ENCODE measurements at regions not wholly inside any gene's neighbourhood (a gene's known extent, or its start where the extent isn't known, plus 50 kb on each side); places are given as distances from the start of the nearest gene placed in this dataset.
"Not testable (repeated sequence)": the region's sequence is repeated elsewhere in the genome, so short reads cannot be mapped to it uniquely, and the experiment has no call there.

DNA sequence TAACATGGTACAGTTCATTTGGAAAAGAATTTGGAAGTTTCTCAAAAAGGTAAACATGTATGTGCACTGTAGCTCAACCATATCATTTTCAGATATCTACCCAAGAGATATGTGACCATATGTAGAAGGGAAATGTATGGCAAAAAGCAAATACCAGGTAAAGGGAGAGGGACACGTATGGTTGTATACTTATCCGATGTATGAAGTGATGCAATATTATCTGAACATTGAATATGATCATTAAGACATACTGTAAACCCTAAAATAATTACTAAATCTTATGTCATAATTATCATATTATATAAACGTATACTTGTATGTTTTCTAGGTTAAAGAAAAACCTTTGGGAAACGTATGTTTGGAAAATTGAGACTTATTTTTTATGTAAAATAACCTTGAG lies 367.5 kb upstream of the KCND2 start:
- no peak for DNase-seq (ENCODE audit: low spot score)
- TF ChIP-seq, protein P1, sequence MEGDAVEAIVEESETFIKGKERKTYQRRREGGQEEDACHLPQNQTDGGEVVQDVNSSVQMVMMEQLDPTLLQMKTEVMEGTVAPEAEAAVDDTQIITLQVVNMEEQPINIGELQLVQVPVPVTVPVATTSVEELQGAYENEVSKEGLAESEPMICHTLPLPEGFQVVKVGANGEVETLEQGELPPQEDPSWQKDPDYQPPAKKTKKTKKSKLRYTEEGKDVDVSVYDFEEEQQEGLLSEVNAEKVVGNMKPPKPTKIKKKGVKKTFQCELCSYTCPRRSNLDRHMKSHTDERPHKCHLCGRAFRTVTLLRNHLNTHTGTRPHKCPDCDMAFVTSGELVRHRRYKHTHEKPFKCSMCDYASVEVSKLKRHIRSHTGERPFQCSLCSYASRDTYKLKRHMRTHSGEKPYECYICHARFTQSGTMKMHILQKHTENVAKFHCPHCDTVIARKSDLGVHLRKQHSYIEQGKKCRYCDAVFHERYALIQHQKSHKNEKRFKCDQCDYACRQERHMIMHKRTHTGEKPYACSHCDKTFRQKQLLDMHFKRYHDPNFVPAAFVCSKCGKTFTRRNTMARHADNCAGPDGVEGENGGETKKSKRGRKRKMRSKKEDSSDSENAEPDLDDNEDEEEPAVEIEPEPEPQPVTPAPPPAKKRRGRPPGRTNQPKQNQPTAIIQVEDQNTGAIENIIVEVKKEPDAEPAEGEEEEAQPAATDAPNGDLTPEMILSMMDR (IDR thresholded peaks at IDR 0.05; ENCODE audit: borderline replicate concordance, control extremely low read depth, extremely low read depth, insufficient read depth, missing control alignments), result no peak
- in situ Hi-C loops (cut with MboI; ENCODE audit: low sequenced_read_pairs, unreplicated experiment), result no loop called here

DNA sequence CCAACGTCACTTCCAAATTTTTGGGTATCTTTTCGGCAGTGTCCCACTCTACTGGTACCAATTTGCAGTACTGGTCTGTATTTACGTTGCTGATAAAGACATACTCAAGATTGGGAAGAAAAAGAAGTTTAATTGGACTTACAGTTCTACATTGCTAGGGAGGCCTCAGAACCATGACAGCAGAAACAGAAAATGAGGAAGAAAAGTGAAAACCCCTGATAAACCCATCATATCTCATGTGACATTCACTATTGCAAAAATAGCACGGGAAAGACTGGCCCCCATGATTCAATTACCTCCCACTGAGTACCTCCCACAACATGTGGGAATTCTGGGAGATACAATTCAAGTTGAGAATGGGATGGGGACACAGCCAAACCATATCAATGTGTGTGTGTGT lies 364.0 kb upstream of the KCND2 start:
- DNase-seq (ENCODE audit: low spot score), result no peak
- in situ Hi-C loops (cut with MboI; ENCODE audit: low sequenced_read_pairs, unreplicated experiment), result no loop called here
- TF ChIP-seq, protein P1 (IDR thresholded peaks at IDR 0.05; ENCODE audit: borderline replicate concordance, control extremely low read depth, extremely low read depth, insufficient read depth, missing control alignments), result no peak

DNA sequence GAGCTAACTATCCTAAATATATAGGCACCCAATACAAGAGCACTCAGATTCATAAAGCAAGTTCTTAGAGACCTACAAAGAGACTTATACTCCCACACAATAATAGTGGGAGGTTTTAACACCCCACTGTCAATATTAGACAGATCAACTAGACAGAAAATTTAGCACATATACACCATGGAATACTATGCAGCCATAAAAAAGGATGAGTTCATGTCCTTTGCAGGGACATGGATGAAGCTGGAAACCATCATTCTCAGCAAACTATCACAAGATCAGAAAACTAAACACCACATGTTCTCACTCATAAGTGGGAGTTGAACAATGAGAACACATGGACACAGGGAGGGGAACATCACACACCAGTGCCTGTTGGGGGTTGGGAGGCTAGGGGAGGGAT lies 358.9 kb upstream of the KCND2 start:
- in situ Hi-C loops (cut with MboI; ENCODE audit: low sequenced_read_pairs, unreplicated experiment); DNase-seq (ENCODE audit: low spot score): not testable (repeated sequence)

DNA sequence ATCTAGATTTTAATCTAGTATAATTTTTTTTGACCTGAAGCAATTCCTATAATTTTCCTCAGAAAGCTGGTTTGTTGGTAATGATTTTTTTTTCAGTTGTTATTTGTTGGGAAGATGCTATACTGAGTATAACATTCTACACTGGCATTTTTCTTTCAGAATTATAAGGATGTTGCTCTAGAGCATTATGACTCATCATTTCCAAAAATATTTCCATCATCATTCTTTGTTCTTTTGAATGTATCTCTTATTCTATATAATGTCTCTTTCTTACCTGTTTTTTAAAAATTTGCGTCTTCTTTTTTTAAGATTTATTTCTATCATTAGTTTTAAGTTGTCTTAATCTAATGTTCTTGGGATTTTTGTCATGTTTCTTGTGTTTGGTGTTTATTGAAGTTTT lies 356.5 kb upstream of the KCND2 start:
- DNase-seq (ENCODE audit: low spot score), result no peak
- in situ Hi-C loops (cut with MboI; ENCODE audit: low sequenced_read_pairs, unreplicated experiment), result no loop called here
- TF ChIP-seq, protein P1 (IDR thresholded peaks at IDR 0.05; ENCODE audit: borderline replicate concordance, control extremely low read depth, extremely low read depth, insufficient read depth, missing control alignments), result no peak

DNA sequence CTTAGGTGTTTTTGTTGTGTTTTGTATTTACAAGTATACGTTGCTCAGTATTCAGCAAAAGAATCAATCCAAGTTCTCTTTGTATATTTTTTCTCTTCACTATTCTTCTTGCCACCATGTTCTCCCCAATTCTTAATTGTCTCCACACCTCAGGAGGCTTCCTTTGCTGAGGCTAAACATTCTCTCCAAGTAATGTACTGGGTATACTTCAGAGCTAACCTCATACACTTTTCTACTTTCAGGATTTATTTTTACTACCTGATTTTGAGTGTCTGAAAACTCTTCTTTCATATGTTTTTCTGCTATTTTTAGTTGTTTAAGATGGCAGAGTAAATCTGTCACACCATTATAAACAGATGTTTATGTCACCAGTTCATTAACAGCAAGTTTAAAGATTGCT lies 354.8 kb upstream of the KCND2 start:
- TF ChIP-seq, protein P1 (IDR thresholded peaks at IDR 0.05; ENCODE audit: borderline replicate concordance, control extremely low read depth, extremely low read depth, insufficient read depth, missing control alignments), result no peak
- in situ Hi-C loops (cut with MboI; ENCODE audit: low sequenced_read_pairs, unreplicated experiment), result no loop called here
- DNase-seq (ENCODE audit: low spot score), result no peak

DNA sequence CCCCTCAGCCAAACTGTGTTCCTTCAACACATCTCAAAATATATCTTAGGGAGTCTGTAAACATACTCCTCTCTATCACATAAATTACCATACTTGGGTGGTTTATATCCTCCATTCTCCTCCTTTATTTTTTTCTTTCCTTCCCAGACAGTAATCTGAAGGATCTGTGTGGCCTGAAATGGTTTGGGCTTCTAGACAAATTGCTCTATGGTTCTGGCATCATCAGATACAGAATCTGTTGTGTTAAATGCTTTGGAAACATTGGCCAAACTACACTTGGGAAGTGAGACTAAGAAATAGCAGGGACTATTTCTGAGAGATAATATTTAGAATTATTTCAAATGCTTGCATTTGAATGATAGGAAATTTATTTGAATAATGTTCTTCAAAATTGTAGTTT lies 353.0 kb upstream of the KCND2 start:
- TF ChIP-seq, protein P1 (IDR thresholded peaks at IDR 0.05; ENCODE audit: borderline replicate concordance, control extremely low read depth, extremely low read depth, insufficient read depth, missing control alignments), result no peak
- DNase-seq (ENCODE audit: low spot score), result no peak
- in situ Hi-C loops (cut with MboI; ENCODE audit: low sequenced_read_pairs, unreplicated experiment), result no loop called here

DNA sequence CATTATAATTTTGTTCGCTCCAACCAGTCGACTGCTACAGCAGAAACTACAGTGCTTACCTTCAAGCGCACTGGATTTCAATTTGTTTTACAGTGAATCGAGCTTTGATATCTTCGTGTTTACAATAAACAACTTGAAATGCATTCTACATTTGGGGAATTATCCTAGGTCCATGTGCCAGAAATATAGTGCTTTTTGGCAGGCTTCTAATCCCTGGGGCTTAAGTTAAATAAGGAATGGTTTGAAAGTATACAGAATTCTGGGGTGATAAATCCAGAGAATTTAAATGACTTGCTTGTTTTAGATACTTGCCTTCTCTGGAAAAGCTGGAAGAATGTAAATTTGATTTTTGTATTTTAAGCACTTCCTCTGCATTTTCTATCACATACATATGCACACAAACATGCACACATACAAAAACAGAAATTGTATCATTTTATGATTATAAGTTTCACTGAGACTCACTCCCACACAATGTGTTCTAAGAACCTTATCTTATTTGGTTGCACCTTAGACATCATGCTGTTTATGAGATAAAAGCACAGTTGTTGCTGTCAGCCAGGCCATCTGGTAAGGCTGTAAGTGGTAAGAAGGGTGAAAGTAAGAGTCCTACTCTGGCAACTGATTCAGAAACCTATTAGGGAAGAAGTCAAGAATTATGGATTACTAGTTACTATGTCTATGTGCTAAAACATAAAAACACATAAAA lies 347.2 kb upstream of the KCND2 start:
- TF ChIP-seq, protein P1 (IDR thresholded peaks at IDR 0.05; ENCODE audit: borderline replicate concordance, control extremely low read depth, extremely low read depth, insufficient read depth, missing control alignments), result no peak
- in situ Hi-C loops (cut with MboI; ENCODE audit: low sequenced_read_pairs, unreplicated experiment), result loop anchor here (25.0 kb wide), 2 partner anchors 337 to 812 kb away; partner anchors contain the start of gene KCND2
- no peak for DNase-seq (ENCODE audit: low spot score)

All from GM13976 (cell line).